ENCODE measurements at regions not wholly inside any gene's neighbourhood (a gene's known extent, or its start where the extent isn't known, plus 50 kb on each side); places are given as distances from the start of the nearest gene placed in this dataset.

DNA sequence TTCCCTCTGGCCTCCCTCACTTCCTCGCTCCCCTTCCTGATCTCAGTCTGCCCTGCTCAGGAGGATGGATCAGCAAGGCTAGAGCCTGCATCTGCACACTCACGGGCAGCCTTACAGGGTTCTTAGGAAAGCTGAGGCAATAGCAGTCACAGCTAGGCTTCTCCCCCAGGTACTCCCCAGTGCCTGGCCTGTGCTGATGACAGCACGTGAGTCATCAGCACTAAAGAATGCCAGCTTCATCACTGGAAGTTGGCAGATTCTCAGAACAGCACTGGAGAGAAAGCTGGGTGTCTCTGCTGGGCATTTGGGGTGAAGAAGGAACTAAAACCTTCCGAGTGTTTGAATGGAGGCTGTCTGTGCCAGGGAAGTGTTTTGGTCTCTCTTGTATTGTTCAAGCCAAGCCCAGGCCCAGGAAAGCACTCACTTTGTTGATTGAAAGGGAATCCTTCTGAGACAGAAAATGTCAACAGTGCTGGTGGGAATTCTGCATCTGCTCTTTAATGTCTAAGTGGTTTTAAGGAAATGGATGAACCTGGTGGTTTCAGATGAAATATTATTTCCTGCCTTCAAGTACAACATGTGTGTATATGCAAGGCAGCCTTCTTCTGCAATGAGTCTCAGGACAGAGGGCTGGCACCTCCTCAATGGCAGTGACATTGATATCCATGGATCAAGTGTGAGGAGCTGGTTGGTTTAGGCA, 73.0 kb upstream of the SCOC start:
- Histone ChIP-seq H3K4me1 (ENCODE audit: control insufficient read depth in 1 of 2, insufficient read depth in 2 of 2, low read length in 2 of 2) (peaks cover 34 to 46% of the 10 kb centered on the region in 2 experiments), H3K9ac (ENCODE audit: low read length) (peak overlapping the region; percentile 6; the same call in 1 of the 2 replicates), H3K9me3 (ENCODE audit: control insufficient read depth in 1 of 2, insufficient read depth in 1 of 2, low read depth in 1 of 2, low read length in 2 of 2) (no peaks in the 10 kb centered on the region), H4K20me1 (ENCODE audit: insufficient read depth) (no peaks in the 10 kb centered on the region), H3K9me2 (ENCODE audit: insufficient read depth) (no peaks in the 10 kb centered on the region), H2AFZ (ENCODE audit: low read depth, low read length, poor library complexity, severe bottlenecking) (peak overlapping the region; percentile 62), H3K27me3 (ENCODE audit: insufficient read depth, low read length) (no peaks in the 10 kb centered on the region), H3K79me2 (ENCODE audit: insufficient read depth, low read length) (no peaks in the 10 kb centered on the region), H3K27ac (ENCODE audit: low read depth, low read length) (0 out of 2 replicates have a peak overlapping the region, but pooled peaks have one; percentile 19), H3K4me2 (ENCODE audit: low read length) (peak overlapping the region; percentile 54), H3K36me3 (ENCODE audit: control insufficient read depth in 1 of 2, insufficient read depth in 2 of 2, low read length in 2 of 2) (no peaks in the 10 kb centered on the region), H3K4me3 (replicated peaks in 1 of 2; ENCODE audit: low read depth in 1 of 2, low read length in 2 of 2) (no peak overlapping the region)
- DNase-seq (ENCODE audit: low read depth, low spot score) (peak; percentile 74), ATAC-seq (peak; percentile 86)
- POLR2A ChIA-PET = interaction anchor here (1.0 to 1.5 kb wide), 5 partner anchors 26 to 456 kb away, joined by 3 to 4 read pairs (median 3); partner anchors contain the start of gene TBC1D9
- CTCF ChIA-PET = interaction anchor here (0.8 to 1.7 kb wide), 6 partner anchors 9 to 643 kb away, joined by 3 to 9 read pairs (median 4); no protein-coding TSS in a partner anchor
- no TSS peak for BruUV-seq (replicated peaks)
- intact Hi-C loops (cut with micrococcal nuclease) = no loop called here
- RAD21 ChIA-PET (ENCODE audit: low non-redundant PET in 1 of 2, low total read pairs in 2 of 2, uncharacterized antibody in 2 of 2, unreplicated experiment in 2 of 2) = no interaction called here
- TF ChIP-seq EZH2 (IDR thresholded peaks at IDR 0.05) (no peak), SRF (IDR thresholded peaks at IDR 0.05; ENCODE audit: low read depth) (no peak), EGR1 (IDR thresholded peaks at IDR 0.05; ENCODE audit: low read depth) (no peak), CEBPB (IDR thresholded peaks at IDR 0.05; ENCODE audit: low read depth) (peak; percentile 83), JUND (IDR thresholded peaks at IDR 0.05) (peak; percentile 84), REST (IDR thresholded peaks at IDR 0.05; ENCODE audit: low read depth) (no peak), POLR2AphosphoS5 (IDR thresholded peaks at IDR 0.05; ENCODE audit: low read depth, low read length) (peak; percentile 55), TCF7L2 (IDR thresholded peaks at IDR 0.05; ENCODE audit: borderline replicate concordance, extremely low read depth, insufficient read depth, insufficient read length) (no peak), RAD21 (IDR thresholded peaks at IDR 0.05; ENCODE audit: low read depth) (no peak), CBX3 (IDR thresholded peaks at IDR 0.05; ENCODE audit: low read depth) (peak; percentile 84; the same call in 1 of the 2 replicates), SIN3A (IDR thresholded peaks at IDR 0.05; ENCODE audit: low read depth) (no peak), SP1 (IDR thresholded peaks at IDR 0.05; ENCODE audit: low read depth) (peak; percentile 66), ATF3 (IDR thresholded peaks at IDR 0.05) (no peak; the same call in 1 of the 2 replicates), POLR2A (IDR thresholded peaks at IDR 0.05; ENCODE audit: borderline replicate concordance, extremely low read depth, insufficient read depth, insufficient read length) (no peak), ZNF274 (IDR thresholded peaks at IDR 0.05; ENCODE audit: low read depth, low read length) (no peak), EZH2phosphoT487 (IDR thresholded peaks at IDR 0.05; ENCODE audit: borderline replicate concordance) (no peak), FOSL1 (IDR thresholded peaks at IDR 0.05; ENCODE audit: low read depth) (peak; percentile 95)
- TF ChIP-seq, protein P1, sequence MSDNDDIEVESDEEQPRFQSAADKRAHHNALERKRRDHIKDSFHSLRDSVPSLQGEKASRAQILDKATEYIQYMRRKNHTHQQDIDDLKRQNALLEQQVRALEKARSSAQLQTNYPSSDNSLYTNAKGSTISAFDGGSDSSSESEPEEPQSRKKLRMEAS (IDR thresholded peaks at IDR 0.05) = peak; percentile 64
- TF ChIP-seq, protein P2, sequence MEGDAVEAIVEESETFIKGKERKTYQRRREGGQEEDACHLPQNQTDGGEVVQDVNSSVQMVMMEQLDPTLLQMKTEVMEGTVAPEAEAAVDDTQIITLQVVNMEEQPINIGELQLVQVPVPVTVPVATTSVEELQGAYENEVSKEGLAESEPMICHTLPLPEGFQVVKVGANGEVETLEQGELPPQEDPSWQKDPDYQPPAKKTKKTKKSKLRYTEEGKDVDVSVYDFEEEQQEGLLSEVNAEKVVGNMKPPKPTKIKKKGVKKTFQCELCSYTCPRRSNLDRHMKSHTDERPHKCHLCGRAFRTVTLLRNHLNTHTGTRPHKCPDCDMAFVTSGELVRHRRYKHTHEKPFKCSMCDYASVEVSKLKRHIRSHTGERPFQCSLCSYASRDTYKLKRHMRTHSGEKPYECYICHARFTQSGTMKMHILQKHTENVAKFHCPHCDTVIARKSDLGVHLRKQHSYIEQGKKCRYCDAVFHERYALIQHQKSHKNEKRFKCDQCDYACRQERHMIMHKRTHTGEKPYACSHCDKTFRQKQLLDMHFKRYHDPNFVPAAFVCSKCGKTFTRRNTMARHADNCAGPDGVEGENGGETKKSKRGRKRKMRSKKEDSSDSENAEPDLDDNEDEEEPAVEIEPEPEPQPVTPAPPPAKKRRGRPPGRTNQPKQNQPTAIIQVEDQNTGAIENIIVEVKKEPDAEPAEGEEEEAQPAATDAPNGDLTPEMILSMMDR (IDR thresholded peaks at IDR 0.05 in 2 of 3, conservative IDR thresholded peaks at IDR 0.05 in 1 of 3; ENCODE audit: borderline replicate concordance in 1 of 3, insufficient read depth in 1 of 3, low read depth in 2 of 3, low read length in 2 of 3) = no peak
- TF ChIP-seq, protein P3, sequence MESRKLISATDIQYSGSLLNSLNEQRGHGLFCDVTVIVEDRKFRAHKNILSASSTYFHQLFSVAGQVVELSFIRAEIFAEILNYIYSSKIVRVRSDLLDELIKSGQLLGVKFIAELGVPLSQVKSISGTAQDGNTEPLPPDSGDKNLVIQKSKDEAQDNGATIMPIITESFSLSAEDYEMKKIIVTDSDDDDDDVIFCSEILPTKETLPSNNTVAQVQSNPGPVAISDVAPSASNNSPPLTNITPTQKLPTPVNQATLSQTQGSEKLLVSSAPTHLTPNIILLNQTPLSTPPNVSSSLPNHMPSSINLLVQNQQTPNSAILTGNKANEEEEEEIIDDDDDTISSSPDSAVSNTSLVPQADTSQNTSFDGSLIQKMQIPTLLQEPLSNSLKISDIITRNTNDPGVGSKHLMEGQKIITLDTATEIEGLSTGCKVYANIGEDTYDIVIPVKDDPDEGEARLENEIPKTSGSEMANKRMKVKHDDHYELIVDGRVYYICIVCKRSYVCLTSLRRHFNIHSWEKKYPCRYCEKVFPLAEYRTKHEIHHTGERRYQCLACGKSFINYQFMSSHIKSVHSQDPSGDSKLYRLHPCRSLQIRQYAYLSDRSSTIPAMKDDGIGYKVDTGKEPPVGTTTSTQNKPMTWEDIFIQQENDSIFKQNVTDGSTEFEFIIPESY (IDR thresholded peaks at IDR 0.05; ENCODE audit: extremely low read depth, insufficient replicate concordance, low read length) = no peak

Data from HCT116 (cell line).